Muscle of leg (tissue), 3 donors: ENCODE measurements at regions not wholly inside any gene's neighbourhood (a gene's known extent, or its start where the extent isn't known, plus 50 kb on each side); places are given as distances from the start of the nearest gene placed in this dataset.

Source experiments
- DNase-seq: peaks from one replicate; pipeline ENCODE4 v3.0.0; 2013
- H3K27ac ChIP-seq: one replicate; pipeline ENCODE4 v1.5.1; 2013; ENCODE audit warnings: mild to moderate bottlenecking, low read length, control low read depth
- H3K27me3 ChIP-seq: one replicate; pipeline ENCODE4 v1.6.1; 2013; ENCODE audit warnings: low read length; ENCODE audit not compliant: control insufficient read depth, insufficient read depth
- H3K36me3 ChIP-seq: one replicate; pipeline ENCODE4 v1.6.1; 2013; ENCODE audit warnings: low read length; ENCODE audit not compliant: control insufficient read depth, insufficient read depth
- H3K4me1 ChIP-seq: one replicate; pipeline ENCODE4 v1.6.1; 2013; ENCODE audit warnings: low read length; ENCODE audit not compliant: control insufficient read depth, insufficient read depth
- H3K4me3 ChIP-seq: one replicate; pipeline ENCODE4 v1.5.1; 2013; ENCODE audit warnings: low read length, control low read depth
- H3K9me3 ChIP-seq: replicated peaks from 2 replicates; pipeline ENCODE4 v1.6.1; 2013; ENCODE audit warnings: low read depth, low read length; ENCODE audit not compliant: control insufficient read depth
- WGBS: methylation state at CpG from one replicate; pipeline ENCODE4 v1.1.5; 2013; ENCODE audit warnings: missing lambda C conversion rate; ENCODE audit not compliant: insufficient coverage; 5-methylcytosine and 5-hydroxymethylcytosine counted together

GRCh38 chr10:29395409-29395808, 106.5 kb downstream of the LYZL1 start:
- Histone ChIP-seq H3K4me3 (no peak overlapping the region), H3K36me3 (no peaks in the 10 kb centered on the region), H3K27ac (no peak overlapping the region), H3K4me1 (no peaks in the 10 kb centered on the region), H3K27me3 (no peaks in the 10 kb centered on the region), H3K9me3 (no peaks in the 10 kb centered on the region)
- WGBS: 80% methylated on average over 6 of the region's 6 CpGs
- no peak for DNase-seq

- no peaks in the 10 kb centered on the region for H3K27me3 ChIP-seq
- H3K4me3 ChIP-seq: no peak overlapping the region
- no peaks in the 10 kb centered on the region for H3K9me3 ChIP-seq
- H3K27ac ChIP-seq: no peak overlapping the region
- H3K4me1 ChIP-seq: no peaks in the 10 kb centered on the region
- DNase-seq: no peak
- no peaks in the 10 kb centered on the region for H3K36me3 ChIP-seq
- 100% methylated on average over 1 of the region's 2 CpGs for WGBS
These were observed 108.4 kb downstream of the LYZL1 start for GRCh38 chr10:29397221-29397620.

- no peaks in the 10 kb centered on the region for H3K36me3 ChIP-seq
- H3K27me3 ChIP-seq: no peaks in the 10 kb centered on the region
- DNase-seq: no peak
- H3K27ac ChIP-seq: no peak overlapping the region
- no peaks in the 10 kb centered on the region for H3K4me1 ChIP-seq
- no peak overlapping the region for H3K4me3 ChIP-seq
- no peaks in the 10 kb centered on the region for H3K9me3 ChIP-seq
These were observed 114.3 kb downstream of the LYZL1 start for GRCh38 chr10:29403208-29403607.

GRCh38 chr10:29407280-29407858, 118.5 kb downstream of the LYZL1 start:
- H3K27me3 ChIP-seq: no peaks in the 10 kb centered on the region
- no peak overlapping the region for H3K4me3 ChIP-seq
- DNase-seq: no peak
- H3K9me3 ChIP-seq: no peaks in the 10 kb centered on the region
- no peak overlapping the region for H3K27ac ChIP-seq
- no peaks in the 10 kb centered on the region for H3K36me3 ChIP-seq
- no CpG with 5 or more reads among the region's 2 CpGs for WGBS
- peaks cover 10% of the 10 kb centered on the region for H3K4me1 ChIP-seq
